ENCODE measurements at regions not wholly inside any gene's neighbourhood (a gene's known extent, or its start where the extent isn't known, plus 50 kb on each side); places are given as distances from the start of the nearest gene placed in this dataset.
"Not testable (repeated sequence)": the region's sequence is repeated elsewhere in the genome, so short reads cannot be mapped to it uniquely, and the experiment has no call there.

DNA sequence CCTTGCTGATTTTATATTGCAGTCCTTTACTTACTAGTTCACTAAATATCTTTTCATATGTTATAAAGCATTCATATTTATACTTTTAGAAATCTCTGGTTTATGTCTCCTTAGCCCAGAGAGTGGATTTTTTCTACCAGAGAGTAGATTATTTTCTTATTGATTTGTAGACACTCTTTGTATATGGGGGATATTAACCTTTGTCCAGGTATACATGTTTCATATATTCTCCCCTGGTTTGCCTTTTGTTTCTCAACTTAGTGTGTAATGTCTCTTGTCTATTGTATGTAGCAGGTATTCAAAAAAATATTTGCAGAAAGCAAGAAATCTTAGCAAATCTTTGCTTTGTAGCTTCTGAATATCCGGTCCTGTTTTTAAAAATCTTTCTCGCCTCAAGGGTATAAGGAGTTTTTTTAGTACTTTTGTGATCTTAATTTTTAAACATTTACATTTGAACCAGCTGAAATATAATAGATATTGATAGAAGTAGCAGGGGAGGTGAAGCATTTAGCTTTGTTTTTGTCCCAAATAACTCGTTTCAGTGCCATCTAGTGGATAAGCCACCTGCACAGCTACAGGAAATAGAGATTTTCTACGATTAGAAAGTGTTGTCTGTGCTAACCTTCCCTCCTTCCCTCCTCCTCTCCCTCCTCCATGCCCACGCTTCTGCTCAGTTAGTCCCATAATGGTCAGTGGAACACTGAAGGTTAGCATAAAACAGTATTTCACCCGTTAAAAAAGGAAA lies 97.0 kb downstream of the PHETA1 start:
- no peak for DNase-seq (ENCODE audit: low spot score)

DNA sequence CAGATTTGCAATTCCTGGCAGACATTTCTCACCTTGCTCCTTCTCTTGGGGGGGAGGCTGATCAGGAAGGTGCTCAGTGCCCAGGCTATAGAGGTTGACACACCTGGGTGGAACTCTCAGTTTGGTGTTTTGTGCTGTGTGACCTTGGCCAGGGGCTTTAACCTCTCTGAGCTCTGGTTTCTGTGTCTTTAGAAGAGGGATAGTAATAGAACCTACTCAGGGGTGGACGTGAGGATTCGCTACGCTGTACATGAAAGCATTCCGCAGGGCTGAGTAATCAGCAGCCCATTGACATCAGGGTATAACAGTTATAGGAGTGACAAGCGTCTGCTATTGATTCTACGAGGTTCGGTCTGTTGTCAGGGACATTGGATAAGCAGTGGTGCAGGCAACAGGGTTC lies 98.1 kb downstream of the PHETA1 start:
- DNase-seq (ENCODE audit: low spot score): no peak

DNA sequence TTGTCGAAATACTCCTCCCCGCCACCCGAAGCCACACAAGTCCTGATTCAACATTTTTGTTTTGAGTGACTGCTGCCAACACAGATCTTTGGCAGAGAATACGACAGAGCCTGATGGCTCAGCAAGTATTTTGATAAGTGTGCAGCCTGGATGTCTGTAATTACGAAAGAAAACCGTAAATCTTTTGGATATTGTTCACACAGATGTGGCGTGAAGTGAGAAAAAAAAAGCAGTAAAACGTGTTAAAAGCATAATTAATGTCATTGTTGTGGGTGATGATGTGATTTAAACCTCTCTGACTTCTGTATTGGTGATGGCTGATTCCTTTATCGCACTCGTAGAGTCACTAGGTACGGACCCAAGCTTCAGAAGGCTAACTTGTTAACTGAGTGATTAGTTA lies 98.7 kb downstream of the PHETA1 start:
- DNase-seq (ENCODE audit: low spot score): no peak

DNA sequence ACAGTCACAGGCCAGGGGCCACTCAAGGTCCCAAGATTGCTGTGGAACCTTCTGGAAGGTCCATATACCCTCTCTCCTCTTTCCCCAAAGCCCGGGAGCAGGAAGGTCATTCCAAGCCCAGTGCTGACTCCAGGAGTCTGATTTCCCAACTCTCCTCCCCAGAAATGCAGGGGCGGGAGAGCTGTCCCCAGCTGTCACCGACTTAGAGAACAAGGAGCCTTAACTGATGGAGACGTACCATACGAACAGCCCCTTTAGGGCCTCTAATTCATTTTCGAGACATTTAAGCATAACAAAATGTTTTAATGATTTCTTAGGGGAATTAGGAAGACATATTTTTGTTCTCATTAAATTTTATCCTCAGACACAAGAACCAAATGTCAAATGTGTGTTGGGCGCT lies 99.2 kb downstream of the PHETA1 start:
- no peak for DNase-seq (ENCODE audit: low spot score)

DNA sequence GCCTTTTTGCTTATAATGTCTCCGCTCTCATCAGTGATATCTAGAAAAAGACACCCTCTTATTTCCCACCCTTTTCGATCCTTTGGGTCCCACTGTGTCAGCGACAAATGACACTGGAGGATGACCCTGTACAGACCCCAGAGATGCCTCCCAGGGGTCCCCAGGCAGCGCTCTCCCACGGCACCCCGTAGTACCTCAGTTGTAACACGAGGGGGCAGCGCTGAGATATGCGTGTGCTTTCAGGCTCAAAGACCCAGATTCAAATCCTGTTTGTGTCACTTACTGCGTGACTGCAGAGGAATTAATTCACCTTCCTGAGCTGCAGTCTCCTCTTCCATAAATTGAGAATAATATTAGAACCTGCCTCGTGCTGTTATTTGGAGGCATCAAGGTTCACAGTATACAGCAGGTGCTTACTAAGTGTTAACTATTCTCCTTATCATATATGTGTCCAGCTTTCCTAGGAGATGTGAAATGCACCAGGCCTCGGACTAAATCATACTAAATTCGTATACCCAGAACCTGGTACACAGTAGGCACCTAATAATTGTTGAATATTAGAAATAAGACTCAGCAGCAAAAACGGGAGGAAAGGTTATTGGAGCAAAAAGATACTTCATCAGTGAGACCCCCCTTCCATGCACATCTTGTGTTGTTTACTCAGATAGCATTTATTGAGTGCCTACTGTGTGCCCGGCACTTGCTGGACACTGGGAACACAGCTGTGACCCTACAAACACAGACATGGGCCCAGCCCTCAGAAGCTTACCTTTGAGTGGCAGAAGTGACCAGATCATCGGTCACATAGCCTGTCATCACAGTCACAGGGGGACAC lies 99.9 kb downstream of the PHETA1 start:
- no peak for DNase-seq (ENCODE audit: low spot score)

DNA sequence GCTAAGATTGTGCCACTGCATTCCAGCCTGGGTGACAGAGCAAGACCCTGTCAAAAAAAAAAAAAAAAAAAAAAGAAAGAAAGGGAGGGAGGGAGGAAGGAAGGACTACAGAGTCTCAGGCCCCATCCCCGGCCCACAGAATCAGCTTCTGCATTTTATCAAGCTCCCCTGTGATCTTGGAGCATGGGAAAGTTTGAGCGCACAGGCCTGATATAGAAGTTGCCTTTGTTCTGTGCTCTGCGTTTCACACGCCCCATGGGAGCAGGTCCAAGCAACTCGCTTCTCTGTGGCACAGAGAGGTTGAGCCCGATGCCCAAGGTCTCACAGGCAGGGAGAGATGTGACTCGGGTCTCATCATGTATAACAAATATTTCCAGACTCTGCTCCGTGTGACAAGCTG lies 101.8 kb downstream of the PHETA1 start:
- DNase-seq (ENCODE audit: low spot score): no peak

DNA sequence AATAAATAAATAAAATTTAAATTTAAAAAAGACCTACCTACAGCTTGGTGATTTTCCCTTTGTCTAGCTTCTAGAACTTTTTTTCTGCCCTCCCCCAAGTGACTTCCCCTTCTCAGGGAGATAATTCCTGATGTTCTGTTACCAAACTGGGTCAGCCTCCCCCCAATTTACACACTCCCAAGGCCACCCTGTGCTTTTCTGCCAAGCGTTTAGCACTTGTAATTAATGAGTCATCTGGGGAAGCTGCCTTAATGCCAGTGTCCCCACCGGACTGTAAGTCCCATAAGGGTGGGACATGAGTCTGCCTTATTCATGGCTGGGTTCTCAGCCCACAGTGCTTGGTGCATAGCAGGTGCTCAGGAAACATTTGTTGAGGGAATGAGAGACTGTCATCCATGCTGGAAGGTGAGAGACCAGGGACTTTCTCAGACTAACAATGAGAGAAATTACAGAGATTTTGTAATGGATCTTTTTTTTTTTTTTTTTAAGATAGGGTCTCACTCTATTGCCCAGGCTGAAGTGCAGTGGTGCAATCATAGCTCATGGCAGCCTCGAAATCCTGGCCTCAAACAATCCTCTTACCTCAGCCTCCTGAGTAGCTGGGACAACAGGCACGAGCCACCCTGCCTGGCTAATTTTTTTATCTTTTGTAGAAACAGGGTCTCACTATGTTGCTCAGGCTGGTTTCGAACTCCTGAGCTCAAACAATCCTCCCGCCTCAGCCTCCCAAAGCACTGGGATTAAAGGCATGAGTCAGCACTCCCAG lies 106.8 kb downstream of the PHETA1 start:
- DNase-seq (ENCODE audit: low spot score): no peak

DNA sequence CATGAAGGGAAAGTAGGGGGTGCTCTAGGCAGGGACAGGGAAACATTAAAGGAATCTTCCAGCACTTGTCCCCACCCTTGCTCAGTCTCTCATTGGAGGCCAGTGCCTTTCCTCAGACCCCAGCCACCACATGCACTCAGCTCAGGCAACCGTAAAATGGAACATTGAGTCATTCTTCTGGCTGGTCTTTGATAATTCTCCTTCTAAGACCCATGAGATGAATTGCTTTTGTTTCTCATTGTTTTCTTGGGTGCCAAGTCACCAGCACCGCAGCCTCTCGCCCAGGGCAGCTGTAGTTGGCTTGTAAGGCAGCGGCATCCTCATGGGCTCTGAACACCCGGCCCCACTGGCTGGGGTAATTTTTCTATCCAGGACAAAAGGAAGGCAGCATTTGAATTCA lies 108.2 kb downstream of the PHETA1 start:
- DNase-seq (ENCODE audit: low spot score): no peak

DNA sequence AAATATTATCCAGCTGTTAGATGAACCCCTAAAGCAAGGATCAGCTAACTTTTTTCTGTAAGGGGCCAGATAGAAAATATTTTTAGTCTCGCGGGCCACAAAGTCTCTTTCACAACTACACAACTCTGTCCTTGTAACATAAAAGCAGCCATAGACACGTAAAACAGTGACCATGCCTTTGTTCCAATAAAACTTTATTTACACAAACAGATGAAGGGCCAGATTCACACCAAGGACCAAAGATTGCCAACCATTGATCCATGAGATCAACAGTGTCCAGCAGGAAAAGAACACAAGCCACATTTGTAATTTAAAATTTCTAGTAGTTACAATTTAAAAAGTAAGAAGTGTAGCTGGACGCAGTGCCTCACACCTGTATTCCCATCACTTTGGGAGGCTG lies 109.7 kb downstream of the PHETA1 start:
- DNase-seq (ENCODE audit: low spot score): no peak

DNA sequence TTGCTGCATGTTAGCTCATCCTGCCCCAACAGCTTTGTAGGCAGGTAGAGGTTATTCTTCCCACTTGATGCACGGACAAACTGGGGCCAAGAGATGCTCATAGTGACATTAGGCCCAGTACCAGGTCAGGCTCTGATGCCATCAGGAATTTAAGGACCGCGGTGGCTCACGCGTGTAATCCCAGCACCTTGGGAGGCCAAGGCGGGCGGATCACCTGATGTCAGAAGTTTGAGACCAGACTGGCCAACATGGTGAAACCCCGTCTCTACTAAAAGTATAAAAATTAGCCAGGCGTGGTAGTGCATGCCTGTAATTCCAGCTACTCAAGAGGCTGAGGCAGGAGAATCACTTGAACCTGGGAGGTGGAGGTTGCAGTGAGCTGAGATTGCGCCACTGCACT lies 110.8 kb downstream of the PHETA1 start:
- DNase-seq (ENCODE audit: low spot score): not testable (repeated sequence)

DNA sequence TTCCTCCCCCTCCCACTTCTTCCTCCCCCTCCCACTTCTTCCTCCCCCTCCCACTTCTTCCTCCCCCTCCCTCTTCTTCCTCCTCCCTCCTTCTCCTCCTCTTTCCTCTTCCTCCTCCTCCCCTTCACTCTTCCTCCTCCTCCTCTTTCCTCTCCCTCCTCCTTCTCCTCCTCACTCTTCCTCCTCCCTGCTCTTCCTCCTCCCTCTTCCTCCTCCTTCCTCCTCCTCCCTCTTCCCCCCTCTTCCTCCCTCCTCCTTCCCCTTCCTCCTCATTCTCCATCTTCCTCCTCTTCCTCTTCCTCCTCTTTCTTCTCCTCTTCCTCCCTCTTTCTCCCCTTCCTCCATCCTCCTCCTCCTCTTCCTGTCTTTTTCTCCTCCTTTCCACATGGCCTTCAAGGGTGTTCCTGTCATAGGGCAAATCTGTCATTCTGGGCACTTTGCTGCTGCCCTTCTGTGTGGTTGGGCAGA lies 111.4 kb downstream of the PHETA1 start:
- no peak for DNase-seq (ENCODE audit: low spot score)

DNA sequence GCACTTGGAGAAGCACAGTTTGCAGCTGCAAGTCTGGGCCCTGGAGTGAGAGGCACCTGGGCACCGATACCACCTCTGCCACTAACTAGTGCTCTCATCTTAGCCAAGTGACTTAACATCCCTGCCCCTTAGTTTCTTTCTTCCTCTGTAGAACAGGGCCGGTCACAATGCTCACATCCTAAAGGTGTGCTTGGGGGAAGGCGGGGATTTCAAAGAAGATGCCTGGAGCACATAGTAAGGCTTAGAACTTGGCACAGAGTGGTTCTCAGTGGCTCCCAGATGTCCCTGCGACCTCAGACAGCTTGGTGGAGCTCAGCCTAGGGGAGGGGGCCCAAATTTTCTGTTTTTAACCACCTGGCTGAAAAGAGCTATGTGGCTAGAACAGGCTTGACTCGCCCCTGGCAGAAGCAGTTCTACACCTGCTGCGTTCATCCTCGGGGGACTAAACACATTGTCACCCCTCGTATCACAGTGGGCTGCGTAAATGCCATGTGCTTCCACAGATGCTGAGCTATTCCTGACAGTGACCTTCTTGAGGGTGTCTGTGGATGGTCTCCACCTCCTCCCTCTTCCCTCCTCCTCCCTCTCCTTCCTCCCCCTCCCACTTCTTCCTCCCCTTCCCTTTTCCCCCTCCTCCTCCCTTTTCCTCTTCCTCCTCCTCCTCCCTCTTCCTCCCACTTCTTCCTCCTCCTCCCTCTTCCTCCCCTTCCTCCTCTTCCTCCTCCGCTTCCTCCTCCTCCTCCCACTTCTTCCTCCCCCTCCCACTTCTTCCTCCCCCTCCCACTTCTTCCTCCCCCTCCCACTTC lies 112.1 kb downstream of the PHETA1 start:
- no peak for DNase-seq (ENCODE audit: low spot score)

DNA sequence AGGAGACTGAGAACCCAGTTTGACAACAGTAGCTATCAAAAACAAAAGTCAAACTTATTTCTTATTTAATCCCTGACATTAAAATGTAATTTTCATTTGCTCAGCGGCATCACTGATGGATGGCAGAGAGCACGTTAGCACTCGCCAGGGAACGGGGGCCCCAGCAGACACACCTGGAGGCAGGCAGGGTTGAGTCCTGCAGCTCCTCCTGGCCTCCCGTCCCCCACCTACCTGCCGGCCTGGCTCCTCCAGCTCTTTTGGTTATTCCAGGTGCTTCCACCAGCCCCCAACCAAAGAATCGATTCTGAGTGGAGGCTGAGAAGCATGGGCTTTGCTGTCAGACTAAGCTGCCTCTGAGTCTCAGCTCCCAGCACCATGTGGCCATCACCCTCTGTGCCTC lies 113.6 kb downstream of the PHETA1 start:
- no peak for DNase-seq (ENCODE audit: low spot score)

DNA sequence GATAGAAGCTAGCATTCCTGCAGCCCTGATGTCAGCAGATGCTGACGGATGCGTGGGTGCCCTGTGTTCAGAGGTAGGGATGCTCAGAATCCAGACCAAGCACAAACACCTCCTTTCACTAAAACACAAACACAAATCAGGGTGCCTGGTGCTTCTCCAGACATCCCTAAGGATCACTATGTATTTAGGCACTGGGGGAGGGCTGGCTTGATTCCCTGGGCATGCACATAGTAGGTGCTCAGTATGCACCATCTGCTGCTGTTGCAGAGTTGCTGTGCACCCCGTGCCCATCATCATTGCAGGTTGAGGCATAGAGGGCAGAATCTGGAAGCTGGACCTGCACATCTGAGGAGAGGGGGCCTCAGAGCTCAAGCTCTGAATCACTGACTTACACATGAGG lies 114.8 kb downstream of the PHETA1 start:
- DNase-seq (ENCODE audit: low spot score): no peak

DNA sequence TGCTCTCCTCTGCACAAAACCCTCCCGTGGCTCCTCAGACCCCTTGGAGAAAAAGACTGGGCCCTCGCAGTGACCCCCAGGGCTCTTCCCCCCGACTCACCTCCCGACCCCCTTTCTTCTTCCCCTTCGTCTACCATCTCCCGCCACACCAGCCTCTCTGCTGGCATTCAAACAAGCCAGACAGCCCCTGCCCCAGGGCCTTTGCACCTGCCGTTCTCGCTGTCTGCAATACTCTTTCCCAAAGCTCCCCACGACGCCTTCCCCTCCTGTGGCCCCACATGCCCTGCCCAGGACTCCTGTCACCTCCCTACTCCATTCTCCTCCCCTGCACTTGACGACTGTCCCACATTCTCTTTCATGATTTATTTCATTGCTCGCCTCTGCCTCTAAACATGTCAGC lies 115.7 kb downstream of the PHETA1 start:
- DNase-seq (ENCODE audit: low spot score): no peak

DNA sequence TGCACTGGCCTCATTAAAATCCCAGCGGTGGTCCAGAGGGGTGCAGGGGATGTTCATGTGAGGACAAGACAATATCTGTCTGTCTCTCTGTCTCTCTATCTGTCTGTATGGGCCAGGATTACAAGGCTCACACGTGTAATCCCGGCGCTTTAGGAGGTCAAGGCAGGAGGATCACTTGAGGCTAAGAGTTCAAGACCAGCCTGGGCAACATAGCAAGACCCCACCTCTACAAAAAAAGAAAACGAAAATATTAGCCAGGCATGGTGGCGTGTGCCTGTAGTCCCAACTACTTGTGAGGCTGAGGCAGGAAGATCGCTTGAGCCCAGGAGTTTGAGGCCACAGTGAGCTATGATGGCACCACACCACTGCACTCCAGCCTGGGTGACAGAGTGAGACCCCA lies 117.1 kb downstream of the PHETA1 start:
- no peak for DNase-seq (ENCODE audit: low spot score)

DNA sequence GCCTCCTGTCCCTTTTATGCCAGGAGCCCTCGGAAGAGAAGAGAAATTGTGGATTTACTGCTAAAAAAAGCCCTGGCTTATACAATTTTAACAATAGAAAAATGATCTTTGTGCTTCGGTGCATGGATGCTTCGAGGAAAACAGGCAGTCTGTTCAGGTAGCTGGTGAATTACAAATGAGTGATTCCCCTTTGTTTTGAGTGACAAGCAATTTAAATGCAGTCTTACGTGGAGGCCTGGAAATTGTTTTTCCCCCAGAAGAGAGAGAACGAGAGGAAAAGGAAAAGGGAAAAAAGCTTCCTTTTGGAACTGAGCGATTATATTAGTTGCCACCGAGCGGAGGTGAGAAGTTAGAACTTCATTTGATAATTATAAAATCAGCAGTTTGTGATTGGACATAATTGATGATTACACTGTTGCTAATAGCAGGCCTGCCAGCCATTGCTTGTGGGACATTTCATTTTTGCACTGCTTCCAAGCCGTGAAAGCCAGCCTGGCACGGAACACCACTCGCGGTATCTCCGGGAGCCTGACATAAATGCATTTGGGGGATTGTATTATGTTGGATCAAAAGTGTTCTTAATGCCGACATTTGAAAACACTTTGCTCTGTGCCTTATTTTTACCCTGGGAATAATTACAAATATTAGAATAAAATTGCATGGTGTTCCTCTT lies 117.7 kb downstream of the PHETA1 start:
- DNase-seq (ENCODE audit: low spot score): no peak

DNA sequence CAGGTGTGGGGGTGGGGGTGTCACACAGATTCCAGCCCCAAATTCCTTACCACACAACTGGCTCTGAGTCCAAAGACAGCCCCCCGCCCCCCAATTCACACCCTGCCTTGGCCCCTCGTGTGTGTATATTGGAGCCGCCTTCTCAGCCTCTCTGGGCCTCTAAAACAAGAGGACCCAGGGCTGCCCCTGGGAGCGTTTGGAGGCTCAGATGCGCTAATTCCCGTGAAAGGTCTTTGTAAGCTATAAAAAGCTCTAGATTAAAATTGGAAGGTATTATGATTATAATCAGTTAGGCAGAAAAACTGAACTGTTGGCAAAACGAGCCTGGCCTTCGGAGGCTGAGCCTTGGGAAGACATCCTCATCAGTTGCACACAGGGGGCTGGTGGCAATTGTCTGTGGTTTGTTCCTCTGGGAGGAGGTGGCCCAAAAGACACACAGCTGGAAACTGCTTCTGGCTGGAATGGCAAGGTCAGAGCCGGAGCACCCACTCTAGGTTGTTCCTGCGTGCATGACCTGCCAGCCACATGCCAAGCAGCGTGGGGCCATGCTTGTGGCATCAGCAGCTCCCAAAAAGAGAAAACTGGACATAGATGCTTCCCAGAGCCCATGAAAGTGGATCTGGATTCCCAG lies 118.5 kb downstream of the PHETA1 start:
- no peak for DNase-seq (ENCODE audit: low spot score)

DNA sequence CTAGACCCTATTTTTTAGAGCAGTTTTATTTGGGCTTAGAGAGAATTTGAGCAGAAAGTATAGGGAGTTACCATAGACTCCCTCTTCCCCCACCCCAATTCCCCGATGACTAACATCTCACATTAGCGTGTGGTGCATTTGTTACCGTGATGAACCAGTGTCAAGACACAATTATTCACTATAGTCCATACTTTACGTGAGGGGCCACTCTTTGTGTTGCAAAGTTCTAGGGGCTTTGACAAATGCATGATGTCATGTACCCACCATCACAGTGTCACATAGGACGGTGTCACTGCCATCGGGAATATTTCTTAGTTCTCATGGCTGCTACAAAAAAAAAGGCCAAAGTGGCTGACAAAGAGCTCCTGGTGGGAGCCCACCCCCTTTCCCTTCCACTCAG lies 119.1 kb downstream of the PHETA1 start:
- no peak for DNase-seq (ENCODE audit: low spot score)

DNA sequence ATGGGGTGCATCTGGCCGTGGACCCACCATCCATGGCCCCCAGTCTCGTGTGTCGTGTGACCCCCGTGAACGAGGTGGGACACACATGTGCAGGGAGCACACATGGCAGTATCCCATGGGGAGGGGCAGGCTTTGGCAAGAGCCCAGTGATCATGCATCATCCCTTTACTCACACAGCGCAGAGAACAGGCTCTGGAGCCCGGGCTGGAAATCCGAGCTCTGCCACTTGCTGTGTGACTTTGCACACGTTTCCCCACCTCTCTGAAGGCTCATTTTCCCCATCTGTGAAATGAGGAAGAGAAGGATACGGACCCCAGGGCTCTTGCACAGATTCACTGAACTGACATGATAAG lies 119.9 kb downstream of the PHETA1 start:
- DNase-seq (ENCODE audit: low spot score): no peak

Data from hepatic stellate cell (primary cell).